A673 (cell line): ENCODE measurements at regions not wholly inside any gene's neighbourhood (a gene's known extent, or its start where the extent isn't known, plus 50 kb on each side); places are given as distances from the start of the nearest gene placed in this dataset.

Experiments used
- BruUV-seq: library from RNA; stranded (reverse); fragments of 400-500 nt; replicated peaks from 2 replicates; lab custom pipeline; 2021; lab: Mats Ljungman, UMichigan
- CTCF ChIA-PET: fragments of 300-600 bp; sonication (Branson Sonifier 250); formaldehyde crosslinking; loops from one replicate; lab custom pipeline; 2022; ENCODE audit warnings: antibody characterized with exemption; lab: Charles Lee
- POLR2A ChIA-PET: fragments of 300-600 bp; sonication (Branson Sonifier 250); formaldehyde crosslinking; loops from one replicate; lab custom pipeline; 2022; ENCODE audit warnings: antibody characterized with exemption; ENCODE audit not compliant: low non-redundant PET; lab: Charles Lee
- DNase-seq: peaks from one replicate; pipeline ENCODE4 v3.0.0-alpha.2; 2015; ENCODE audit warnings: low spot score
- H3K27ac ChIP-seq: fragments of 200-600 bp; sonication (generic); 2 replicates; pipeline ENCODE4 v1.5.1; 2016; ENCODE audit warnings: mixed run types, low read depth, mild to moderate bottlenecking, mixed read lengths, antibody characterized with exemption, low read length; ENCODE audit not compliant: poor library complexity, severe bottlenecking
- H3K27me3 ChIP-seq: fragments of 200-600 bp; sonication (generic); replicated peaks from 2 replicates; pipeline ENCODE4 v1.6.1; 2017; ENCODE audit warnings: mixed run types, low read depth, mild to moderate bottlenecking, mixed read lengths, antibody characterized with exemption, low read length; ENCODE audit not compliant: insufficient read depth, poor library complexity
- H3K36me3 ChIP-seq: fragments of 200-600 bp; sonication (generic); 2 replicates; pipeline ENCODE4 v1.6.1; 2016; ENCODE audit warnings: mixed run types, mild to moderate bottlenecking, mixed read lengths, antibody characterized with exemption, low read length; ENCODE audit not compliant: insufficient read depth, poor library complexity, severe bottlenecking
- H3K4me1 ChIP-seq: fragments of 200-600 bp; sonication (generic); 2 replicates; pipeline ENCODE4 v1.6.1; 2017; ENCODE audit warnings: mixed run types, mild to moderate bottlenecking, mixed read lengths, antibody characterized with exemption, low read length; ENCODE audit not compliant: insufficient read depth, poor library complexity, severe bottlenecking
- H3K4me3 ChIP-seq: fragments of 200-600 bp; sonication (generic); 2 replicates; pipeline ENCODE4 v1.5.1; 2016; ENCODE audit warnings: low read depth, mixed run types, mild to moderate bottlenecking, mixed read lengths, low read length; ENCODE audit not compliant: poor library complexity, severe bottlenecking
- H3K9me3 ChIP-seq: fragments of 200-600 bp; sonication (generic); 2 replicates; pipeline ENCODE4 v1.6.1; 2016; ENCODE audit warnings: mixed run types, low read depth, mild to moderate bottlenecking, mixed read lengths, antibody characterized with exemption, low read length; ENCODE audit not compliant: poor library complexity, severe bottlenecking
- EZH2 ChIP-seq: fragments of 200-600 bp; sonication (generic); IDR thresholded peaks from 2 replicates; pipeline ENCODE4 v1.6.1; 2017; ENCODE audit warnings: borderline replicate concordance, low read depth, mild to moderate bottlenecking, mixed read lengths, antibody characterized with exemption, low read length; ENCODE audit not compliant: poor library complexity, severe bottlenecking
- intact Hi-C: fragments of 100-400 bp; cut with micrococcal nuclease; formaldehyde crosslinking; loops from one replicate; pipeline ENCODE4 v1.10.0; 2022; ENCODE audit not compliant: unreplicated experiment
- TF ChIP-seq, protein P1 (sequence below): fragments of 300-800, 200-600 bp; sonication (generic); conservative IDR thresholded peaks from 2 replicates; pipeline ENCODE4 v1.5.1; 2017; ENCODE audit warnings: low read depth, mild to moderate bottlenecking, antibody characterized with exemption, low read length, moderate library complexity, mixed read lengths

- ChIA-PET CTCF (no interaction called here), POLR2A (no interaction called here)
- TF ChIP-seq EZH2 = no peak
- TF ChIP-seq, protein P1, sequence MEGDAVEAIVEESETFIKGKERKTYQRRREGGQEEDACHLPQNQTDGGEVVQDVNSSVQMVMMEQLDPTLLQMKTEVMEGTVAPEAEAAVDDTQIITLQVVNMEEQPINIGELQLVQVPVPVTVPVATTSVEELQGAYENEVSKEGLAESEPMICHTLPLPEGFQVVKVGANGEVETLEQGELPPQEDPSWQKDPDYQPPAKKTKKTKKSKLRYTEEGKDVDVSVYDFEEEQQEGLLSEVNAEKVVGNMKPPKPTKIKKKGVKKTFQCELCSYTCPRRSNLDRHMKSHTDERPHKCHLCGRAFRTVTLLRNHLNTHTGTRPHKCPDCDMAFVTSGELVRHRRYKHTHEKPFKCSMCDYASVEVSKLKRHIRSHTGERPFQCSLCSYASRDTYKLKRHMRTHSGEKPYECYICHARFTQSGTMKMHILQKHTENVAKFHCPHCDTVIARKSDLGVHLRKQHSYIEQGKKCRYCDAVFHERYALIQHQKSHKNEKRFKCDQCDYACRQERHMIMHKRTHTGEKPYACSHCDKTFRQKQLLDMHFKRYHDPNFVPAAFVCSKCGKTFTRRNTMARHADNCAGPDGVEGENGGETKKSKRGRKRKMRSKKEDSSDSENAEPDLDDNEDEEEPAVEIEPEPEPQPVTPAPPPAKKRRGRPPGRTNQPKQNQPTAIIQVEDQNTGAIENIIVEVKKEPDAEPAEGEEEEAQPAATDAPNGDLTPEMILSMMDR = no peak
- no peak overlapping the region for H3K27ac ChIP-seq
- no peaks in the 10 kb centered on the region for H3K9me3 ChIP-seq
- BruUV-seq = no TSS peak
- peaks cover 9% of the 10 kb centered on the region for H3K4me1 ChIP-seq
- no peak for DNase-seq
- no peaks in the 10 kb centered on the region for H3K36me3 ChIP-seq
- no peaks in the 10 kb centered on the region for H3K27me3 ChIP-seq
- H3K4me3 ChIP-seq = no peak overlapping the region
- intact Hi-C loops = no loop called here
These were observed 155.7 kb upstream of the EYA4 start for GRCh38 chr6:133085471-133085870.

GRCh38 chr6:133085896-133086295, 155.3 kb upstream of the EYA4 start:
- Histone ChIP-seq H3K4me1 (peaks cover 5% of the 10 kb centered on the region), H3K36me3 (no peaks in the 10 kb centered on the region), H3K27me3 (no peaks in the 10 kb centered on the region), H3K27ac (no peak overlapping the region), H3K4me3 (no peak overlapping the region), H3K9me3 (no peaks in the 10 kb centered on the region)
- BruUV-seq = no TSS peak
- intact Hi-C loops = no loop called here
- ChIA-PET POLR2A (no interaction called here), CTCF (no interaction called here)
- TF ChIP-seq, protein P1 = no peak
- no peak for TF ChIP-seq EZH2
- DNase-seq = no peak

DNA sequence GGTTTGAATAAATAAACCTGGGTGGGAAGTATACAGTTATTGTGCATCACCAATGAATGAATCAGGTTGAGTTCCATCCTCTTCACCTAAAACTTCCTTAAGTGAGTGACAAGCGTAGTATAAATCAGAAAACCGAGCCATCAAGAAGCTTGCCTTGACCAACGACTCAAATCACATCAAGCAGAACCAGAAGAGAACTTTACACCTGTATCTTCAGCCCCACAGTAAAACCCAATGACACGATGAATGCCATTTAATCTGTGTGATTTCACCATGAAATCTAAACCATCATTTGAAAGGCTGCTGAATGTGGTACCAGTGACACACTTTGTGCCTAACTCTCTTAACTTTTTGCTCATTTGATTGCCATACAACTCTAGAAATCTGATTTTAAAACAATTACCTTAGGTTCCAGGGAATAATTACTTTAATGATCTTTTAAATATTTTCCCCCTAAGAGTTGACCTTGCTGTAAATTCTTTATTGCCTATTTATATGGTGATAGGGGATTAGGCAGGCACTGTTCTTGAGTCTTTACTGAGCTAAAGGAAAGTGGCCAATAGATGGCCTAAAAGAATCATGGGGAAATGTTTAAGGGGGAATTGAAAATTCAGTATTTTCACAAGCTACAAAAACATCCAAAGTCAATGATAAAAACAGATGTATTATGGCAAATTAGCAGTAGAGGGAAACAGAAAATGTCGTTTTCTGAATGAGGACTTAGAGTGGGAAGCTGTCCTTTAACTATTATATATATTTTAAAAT, 152.0 kb upstream of the EYA4 start:
- DNase-seq = no peak
- TF ChIP-seq EZH2 = no peak
- TF ChIP-seq, protein P1 = no peak
- ChIA-PET CTCF (no interaction called here), POLR2A (no interaction called here)
- Histone ChIP-seq H3K4me1 (peaks cover 7% of the 10 kb centered on the region), H3K27me3 (no peaks in the 10 kb centered on the region), H3K4me3 (no peak overlapping the region), H3K36me3 (no peaks in the 10 kb centered on the region), H3K27ac (no peak overlapping the region), H3K9me3 (no peaks in the 10 kb centered on the region)
- intact Hi-C loops = no loop called here
- no TSS peak for BruUV-seq
